K562 (cell line): ENCODE measurements at regions not wholly inside any gene's neighbourhood (a gene's known extent, or its start where the extent isn't known, plus 50 kb on each side); places are given as distances from the start of the nearest gene placed in this dataset.

ENCODE experiments used
- ATAC-seq: fragments of 200-7000 bp; cut with Tn5 transposase; 3 replicates; pipeline ENCODE4 v1.9.1; 2020; ENCODE audit warnings: moderate library complexity
- BruUV-seq: library from RNA; stranded (reverse); fragments of 400-500 nt; replicated peaks from 2 replicates; lab custom pipeline; 2021; lab: Mats Ljungman, UMichigan
- CTCF ChIA-PET: fragments of 300-600 bp; formaldehyde crosslinking; extraction: SDS; loops from one replicate; lab custom pipeline; 2021; ENCODE audit warnings: low intra/inter-chr PET ratio; lab: Yijun Ruan, JAX
- POLR2A ChIA-PET: fragments of 300-600, 350-650 bp; sonication (Branson Sonifier 250); formaldehyde crosslinking; extraction: SDS; loops from one replicate; lab custom pipeline; 2021; ENCODE audit warnings: antibody characterized with exemption, inconsistent platforms; lab: Yijun Ruan, JAX
- DNase-seq, 4 experiments: peaks; one replicate each; pipeline versions ENCODE4 v3.0.0 to v3.0.0-alpha.2; 2011 to 2018; ENCODE audit warnings: low spot score in 3 of 4, mixed read lengths in 3 of 4; ENCODE audit errors: extremely low read depth in 1 of 4
- FAIRE-seq: peaks from 2 replicates; lab custom pipeline; 2011; peaks lifted over from hg19 to GRCh38; lab: Jason Lieb, UNC
- H2AFZ ChIP-seq: 2 replicates; pipeline ENCODE4 v1.6.0; 2011; ENCODE audit warnings: low read depth, low read length, control low read depth, inconsistent platforms
- H3K27ac ChIP-seq: fragments of 200-600 bp; 3 replicates; pipeline ENCODE4 v1.8.0; 2011; ENCODE audit warnings: low read depth, mild to moderate bottlenecking, control low read depth, inconsistent platforms, low read length, moderate library complexity, mixed read lengths; ENCODE audit errors: extremely low read depth
- H3K27me3 ChIP-seq, 2 experiments: fragments of 300-600 bp in 1 of 2; 2 replicates in 1 of 2; 3 replicates in 1 of 2; pipeline versions ENCODE4 v1.6.0 to v1.8.0; 2011; ENCODE audit warnings: inconsistent platforms in 2 of 2, low read length in 2 of 2, mild to moderate bottlenecking in 1 of 2, mixed read lengths in 1 of 2, moderate library complexity in 1 of 2; ENCODE audit not compliant: control insufficient read depth in 2 of 2, insufficient read depth in 2 of 2
- H3K36me3 ChIP-seq: fragments of 300-600 bp; 3 replicates; pipeline ENCODE4 v1.8.0; 2011; ENCODE audit warnings: mild to moderate bottlenecking, low read length, inconsistent platforms; ENCODE audit not compliant: control insufficient read depth, insufficient read depth
- H3K4me1 ChIP-seq, 2 experiments: fragments of 200-600 bp in 1 of 2; replicated peaks in 1 of 2; 2 replicates in 1 of 2; 3 replicates in 1 of 2; pipeline versions ENCODE4 v1.5.1 to v1.8.0; 2011; ENCODE audit warnings: inconsistent platforms in 2 of 2, low read length in 2 of 2, mild to moderate bottlenecking in 1 of 2, mixed read lengths in 1 of 2, moderate library complexity in 1 of 2; ENCODE audit not compliant: control insufficient read depth in 2 of 2, insufficient read depth in 2 of 2
- H3K4me2 ChIP-seq: 2 replicates; pipeline ENCODE4 v1.6.1; 2011; ENCODE audit warnings: low read length, control low read depth, inconsistent platforms, mixed read lengths; ENCODE audit not compliant: insufficient read depth
- H3K4me3 ChIP-seq: fragments of 200-600 bp; sonication (generic), shearing (Covaris generic); 2 replicates; pipeline ENCODE4 v1.5.1; 2016; ENCODE audit warnings: control low read depth, inconsistent platforms
- H3K79me2 ChIP-seq: fragments of 200-600 bp; 3 replicates; pipeline ENCODE4 v1.8.0; 2011; ENCODE audit warnings: low read length, inconsistent platforms; ENCODE audit not compliant: control insufficient read depth, insufficient read depth
- H3K9ac ChIP-seq, 2 experiments: 2 replicates each; pipeline versions ENCODE4 v1.6.0 to v1.6.1; 2011; ENCODE audit warnings: low read depth in 2 of 2, low read length in 2 of 2, control low read depth in 1 of 2, inconsistent platforms in 1 of 2, mild to moderate bottlenecking in 1 of 2, mixed read lengths in 1 of 2; ENCODE audit not compliant: insufficient read depth in 1 of 2
- H3K9me1 ChIP-seq: one replicate; pipeline ENCODE4 v1.6.0; 2011; ENCODE audit warnings: inconsistent platforms, mild to moderate bottlenecking, low read length, moderate library complexity; ENCODE audit not compliant: control insufficient read depth, insufficient read depth
- H3K9me3 ChIP-seq: replicated peaks from 2 replicates; pipeline ENCODE4 v1.5.1; 2011; ENCODE audit warnings: low read depth, low read length, inconsistent platforms; ENCODE audit not compliant: control insufficient read depth, insufficient read depth
- H4K20me1 ChIP-seq: replicated peaks from 2 replicates; pipeline ENCODE4 v1.6.1; 2011; ENCODE audit warnings: low read length, inconsistent platforms, mixed read lengths; ENCODE audit not compliant: control insufficient read depth, insufficient read depth
- CC2D1A ChIP-seq: fragments of 450-650 bp; IDR thresholded peaks from 2 replicates; pipeline ENCODE4 v1.6.1; 2017; ENCODE audit warnings: mild to moderate bottlenecking
- FIP1L1 ChIP-seq: fragments of 200-400 bp; formaldehyde crosslinking; IDR thresholded peaks from 2 replicates; pipeline ENCODE4 v1.6.1; 2018; ENCODE audit warnings: mild to moderate bottlenecking, low read depth, low read length; ENCODE audit not compliant: poor library complexity, severe bottlenecking
- POLR2A ChIP-seq: fragments of 450-650 bp; conservative IDR thresholded peaks from 2 replicates; pipeline ENCODE4 v1.6.1; 2016
- SMC3 ChIP-seq: conservative IDR thresholded peaks from 2 replicates; pipeline ENCODE4 v1.6.1; 2011; ENCODE audit warnings: low read depth, low read length, improper control_type of control experiment; ENCODE audit not compliant: insufficient read depth
- ZBTB8A ChIP-seq: fragments of 450-650 bp; IDR thresholded peaks from 2 replicates; pipeline ENCODE4 v1.6.1; 2018; ENCODE audit warnings: mild to moderate bottlenecking, moderate library complexity; ENCODE audit not compliant: partially characterized antibody
- ZNF212 ChIP-seq: fragments of 450-650 bp; formaldehyde crosslinking; IDR thresholded peaks from 2 replicates; pipeline ENCODE4 v1.4.0; 2020; ENCODE audit warnings: mild to moderate bottlenecking
- ZNF23 ChIP-seq: fragments of 250-450 bp; sonication (Bioruptor Pico); IDR thresholded peaks from 2 replicates; pipeline ENCODE4 v1.4.0; 2020; ENCODE audit warnings: mild to moderate bottlenecking
- WGBS: fragments of 100-300 bp; shearing (Covaris generic); methylation state at CpG from one replicate; pipeline ENCODE4 v1.1.6; 2016; ENCODE audit warnings: low coverage, mixed read lengths; ENCODE audit not compliant: insufficient coverage; ENCODE audit errors: missing lambda C conversion rate; 5-methylcytosine and 5-hydroxymethylcytosine counted together
- in situ Hi-C: fragments of 300-500 bp; cut with MboI; formaldehyde crosslinking; loops from 4 replicates; pipeline ENCODE4 v1.15.0; 2018; ENCODE audit warnings: inconsistent platforms, mixed read lengths
- intact Hi-C: fragments of 100-400 bp; cut with micrococcal nuclease; formaldehyde crosslinking; loops from 2 replicates; pipeline ENCODE4 v1.14.2; 2022
- TF ChIP-seq, protein P1 (sequence below): fragments of 200-800 bp; sonication (Bioruptor generic); IDR thresholded peaks from 2 replicates; pipeline ENCODE4 v1.6.1; 2016; ENCODE audit warnings: missing genetic modification characterization, missing compliant biosample characterization
- TF ChIP-seq, protein P2 (sequence below), 3 experiments: IDR thresholded peaks in 2 of 3; conservative IDR thresholded peaks in 1 of 3; 2 replicates each; pipeline ENCODE4 v1.5.1; 2011 to 2012; ENCODE audit warnings: low read length in 3 of 3, mild to moderate bottlenecking in 3 of 3, control low read depth in 2 of 3, improper control_type of control experiment in 1 of 3, inconsistent platforms in 1 of 3, low read depth in 1 of 3, mixed read lengths in 1 of 3, moderate library complexity in 1 of 3; ENCODE audit not compliant: insufficient read depth in 2 of 3
- TF ChIP-seq, protein P3 (sequence below): fragments of 250-450 bp; sonication (Bioruptor Pico); IDR thresholded peaks from 2 replicates; pipeline ENCODE4 v1.8.0; 2021; ENCODE audit warnings: moderate library complexity, mild to moderate bottlenecking, inconsistent platforms
- TF ChIP-seq, protein P4 (sequence below): fragments of 450-650 bp; IDR thresholded peaks from 2 replicates; pipeline ENCODE4 v1.6.1; 2016; ENCODE audit warnings: missing biosample characterization, missing genetic modification characterization

- TF ChIP-seq ZNF23 (CRISPR knock-in tag) (no peak), ZBTB8A (no peak), ZNF212 (CRISPR knock-in tag) (no peak), CC2D1A (no peak)
- TF ChIP-seq, protein P1, sequence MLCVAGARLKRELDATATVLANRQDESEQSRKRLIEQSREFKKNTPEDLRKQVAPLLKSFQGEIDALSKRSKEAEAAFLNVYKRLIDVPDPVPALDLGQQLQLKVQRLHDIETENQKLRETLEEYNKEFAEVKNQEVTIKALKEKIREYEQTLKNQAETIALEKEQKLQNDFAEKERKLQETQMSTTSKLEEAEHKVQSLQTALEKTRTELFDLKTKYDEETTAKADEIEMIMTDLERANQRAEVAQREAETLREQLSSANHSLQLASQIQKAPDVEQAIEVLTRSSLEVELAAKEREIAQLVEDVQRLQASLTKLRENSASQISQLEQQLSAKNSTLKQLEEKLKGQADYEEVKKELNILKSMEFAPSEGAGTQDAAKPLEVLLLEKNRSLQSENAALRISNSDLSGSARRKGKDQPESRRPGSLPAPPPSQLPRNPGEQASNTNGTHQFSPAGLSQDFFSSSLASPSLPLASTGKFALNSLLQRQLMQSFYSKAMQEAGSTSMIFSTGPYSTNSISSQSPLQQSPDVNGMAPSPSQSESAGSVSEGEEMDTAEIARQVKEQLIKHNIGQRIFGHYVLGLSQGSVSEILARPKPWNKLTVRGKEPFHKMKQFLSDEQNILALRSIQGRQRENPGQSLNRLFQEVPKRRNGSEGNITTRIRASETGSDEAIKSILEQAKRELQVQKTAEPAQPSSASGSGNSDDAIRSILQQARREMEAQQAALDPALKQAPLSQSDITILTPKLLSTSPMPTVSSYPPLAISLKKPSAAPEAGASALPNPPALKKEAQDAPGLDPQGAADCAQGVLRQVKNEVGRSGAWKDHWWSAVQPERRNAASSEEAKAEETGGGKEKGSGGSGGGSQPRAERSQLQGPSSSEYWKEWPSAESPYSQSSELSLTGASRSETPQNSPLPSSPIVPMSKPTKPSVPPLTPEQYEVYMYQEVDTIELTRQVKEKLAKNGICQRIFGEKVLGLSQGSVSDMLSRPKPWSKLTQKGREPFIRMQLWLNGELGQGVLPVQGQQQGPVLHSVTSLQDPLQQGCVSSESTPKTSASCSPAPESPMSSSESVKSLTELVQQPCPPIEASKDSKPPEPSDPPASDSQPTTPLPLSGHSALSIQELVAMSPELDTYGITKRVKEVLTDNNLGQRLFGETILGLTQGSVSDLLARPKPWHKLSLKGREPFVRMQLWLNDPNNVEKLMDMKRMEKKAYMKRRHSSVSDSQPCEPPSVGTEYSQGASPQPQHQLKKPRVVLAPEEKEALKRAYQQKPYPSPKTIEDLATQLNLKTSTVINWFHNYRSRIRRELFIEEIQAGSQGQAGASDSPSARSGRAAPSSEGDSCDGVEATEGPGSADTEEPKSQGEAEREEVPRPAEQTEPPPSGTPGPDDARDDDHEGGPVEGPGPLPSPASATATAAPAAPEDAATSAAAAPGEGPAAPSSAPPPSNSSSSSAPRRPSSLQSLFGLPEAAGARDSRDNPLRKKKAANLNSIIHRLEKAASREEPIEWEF (CRISPR knock-in tag) = no peak
These were observed 1336.0 kb downstream of the GATA3 start (continued) for GRCh38 chr10:9390516-9390915.

- Histone ChIP-seq H3K9me1 (no peaks in the 10 kb centered on the region), H3K27me3 (no peaks in the 10 kb centered on the region), H3K9ac (no peak overlapping the region), H3K4me1 (no peaks in the 10 kb centered on the region), H3K9me3 (no peaks in the 10 kb centered on the region), H3K36me3 (no peaks in the 10 kb centered on the region), H3K79me2 (no peaks in the 10 kb centered on the region), H3K27ac (no peak overlapping the region), H3K4me3 (no peak overlapping the region), H3K4me2 (no peak overlapping the region), H4K20me1 (no peaks in the 10 kb centered on the region), H2AFZ (no peak overlapping the region)
- POLR2A ChIA-PET = no interaction called here
- BruUV-seq = no TSS peak
- no peak for DNase-seq
- WGBS = 4% methylated on average over 6 of the region's 6 CpGs
- CTCF ChIA-PET = no interaction called here
- intact Hi-C loops = no loop called here
- ATAC-seq = no peak
- FAIRE-seq = no peak
- in situ Hi-C loops = no loop called here
- TF ChIP-seq POLR2A (no peak), FIP1L1 (no peak), SMC3 (no peak)
- TF ChIP-seq, protein P2, sequence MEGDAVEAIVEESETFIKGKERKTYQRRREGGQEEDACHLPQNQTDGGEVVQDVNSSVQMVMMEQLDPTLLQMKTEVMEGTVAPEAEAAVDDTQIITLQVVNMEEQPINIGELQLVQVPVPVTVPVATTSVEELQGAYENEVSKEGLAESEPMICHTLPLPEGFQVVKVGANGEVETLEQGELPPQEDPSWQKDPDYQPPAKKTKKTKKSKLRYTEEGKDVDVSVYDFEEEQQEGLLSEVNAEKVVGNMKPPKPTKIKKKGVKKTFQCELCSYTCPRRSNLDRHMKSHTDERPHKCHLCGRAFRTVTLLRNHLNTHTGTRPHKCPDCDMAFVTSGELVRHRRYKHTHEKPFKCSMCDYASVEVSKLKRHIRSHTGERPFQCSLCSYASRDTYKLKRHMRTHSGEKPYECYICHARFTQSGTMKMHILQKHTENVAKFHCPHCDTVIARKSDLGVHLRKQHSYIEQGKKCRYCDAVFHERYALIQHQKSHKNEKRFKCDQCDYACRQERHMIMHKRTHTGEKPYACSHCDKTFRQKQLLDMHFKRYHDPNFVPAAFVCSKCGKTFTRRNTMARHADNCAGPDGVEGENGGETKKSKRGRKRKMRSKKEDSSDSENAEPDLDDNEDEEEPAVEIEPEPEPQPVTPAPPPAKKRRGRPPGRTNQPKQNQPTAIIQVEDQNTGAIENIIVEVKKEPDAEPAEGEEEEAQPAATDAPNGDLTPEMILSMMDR (IDR thresholded peaks at IDR 0.05 in 2 of 3, conservative IDR thresholded peaks at IDR 0.05 in 1 of 3; ENCODE audit: insufficient read depth in 2 of 3, low read depth in 1 of 3, low read length in 3 of 3) = no peak
- TF ChIP-seq, protein P3, sequence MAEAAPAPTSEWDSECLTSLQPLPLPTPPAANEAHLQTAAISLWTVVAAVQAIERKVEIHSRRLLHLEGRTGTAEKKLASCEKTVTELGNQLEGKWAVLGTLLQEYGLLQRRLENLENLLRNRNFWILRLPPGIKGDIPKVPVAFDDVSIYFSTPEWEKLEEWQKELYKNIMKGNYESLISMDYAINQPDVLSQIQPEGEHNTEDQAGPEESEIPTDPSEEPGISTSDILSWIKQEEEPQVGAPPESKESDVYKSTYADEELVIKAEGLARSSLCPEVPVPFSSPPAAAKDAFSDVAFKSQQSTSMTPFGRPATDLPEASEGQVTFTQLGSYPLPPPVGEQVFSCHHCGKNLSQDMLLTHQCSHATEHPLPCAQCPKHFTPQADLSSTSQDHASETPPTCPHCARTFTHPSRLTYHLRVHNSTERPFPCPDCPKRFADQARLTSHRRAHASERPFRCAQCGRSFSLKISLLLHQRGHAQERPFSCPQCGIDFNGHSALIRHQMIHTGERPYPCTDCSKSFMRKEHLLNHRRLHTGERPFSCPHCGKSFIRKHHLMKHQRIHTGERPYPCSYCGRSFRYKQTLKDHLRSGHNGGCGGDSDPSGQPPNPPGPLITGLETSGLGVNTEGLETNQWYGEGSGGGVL (CRISPR knock-in tag) = no peak
- TF ChIP-seq, protein P4, sequence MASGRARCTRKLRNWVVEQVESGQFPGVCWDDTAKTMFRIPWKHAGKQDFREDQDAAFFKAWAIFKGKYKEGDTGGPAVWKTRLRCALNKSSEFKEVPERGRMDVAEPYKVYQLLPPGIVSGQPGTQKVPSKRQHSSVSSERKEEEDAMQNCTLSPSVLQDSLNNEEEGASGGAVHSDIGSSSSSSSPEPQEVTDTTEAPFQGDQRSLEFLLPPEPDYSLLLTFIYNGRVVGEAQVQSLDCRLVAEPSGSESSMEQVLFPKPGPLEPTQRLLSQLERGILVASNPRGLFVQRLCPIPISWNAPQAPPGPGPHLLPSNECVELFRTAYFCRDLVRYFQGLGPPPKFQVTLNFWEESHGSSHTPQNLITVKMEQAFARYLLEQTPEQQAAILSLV (tag) = no peak
These were observed 1344.9 kb downstream of the GATA3 start for GRCh38 chr10:9399275-9399983.
